ENCODE measurements at regions not wholly inside any gene's neighbourhood (a gene's known extent, or its start where the extent isn't known, plus 50 kb on each side); places are given as distances from the start of the nearest gene placed in this dataset.
"Not testable (repeated sequence)": the region's sequence is repeated elsewhere in the genome, so short reads cannot be mapped to it uniquely, and the experiment has no call there.

GRCh38 chr5:34188001-34188822, 145.2 kb upstream of the C1QTNF3 start:
- DNase-seq (ENCODE audit: low read depth in 2 of 2): peak in 1 of 2 donors; percentile 69

GRCh38 chr5:34189246-34189645, 146.2 kb upstream of the C1QTNF3 start:
- DNase-seq (ENCODE audit: low read depth in 2 of 2): not testable (repeated sequence)

DNA sequence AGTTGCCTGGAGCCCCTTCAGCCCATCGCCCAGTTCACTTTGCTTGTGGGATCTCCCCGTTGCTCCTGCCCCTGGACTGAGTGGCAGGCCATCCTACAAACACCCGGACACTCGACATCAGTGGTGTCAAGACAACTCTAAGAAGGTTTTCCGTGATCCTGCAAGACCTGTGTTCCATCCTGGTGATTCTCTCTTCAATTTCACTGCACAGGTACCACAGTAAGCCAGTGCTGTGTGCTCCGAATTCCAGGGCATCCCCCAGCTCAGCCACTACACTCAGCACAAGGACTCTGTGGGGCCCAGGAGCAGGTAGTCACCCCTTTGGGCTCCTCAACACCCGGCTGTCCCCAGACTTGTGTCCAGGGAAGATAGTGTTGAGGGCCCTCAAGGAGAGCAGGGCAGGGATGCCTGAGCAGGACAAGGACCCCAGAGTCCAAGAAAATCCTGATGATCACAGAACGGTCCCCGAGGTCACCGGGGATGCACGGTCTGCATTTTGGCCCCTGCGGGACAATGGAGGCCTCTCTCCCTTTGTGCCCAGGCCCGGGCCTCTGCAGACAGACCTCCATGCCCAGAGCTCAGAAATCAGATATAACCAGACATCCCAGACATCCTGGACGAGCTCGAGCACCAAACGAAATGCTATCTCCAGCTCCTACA, 146.9 kb upstream of the C1QTNF3 start:
- peak in 1 of 2 donors; percentile 7 for DNase-seq (ENCODE audit: low read depth in 2 of 2)

- DNase-seq (ENCODE audit: low read depth in 2 of 2): peak in 1 of 2 donors; percentile 1
Measured at GRCh38 chr5:34190466-34190865, 147.5 kb upstream of the C1QTNF3 start.

GRCh38 chr5:34191279-34191744, 148.3 kb upstream of the C1QTNF3 start:
- peak in 1 of 2 donors; percentile 0 for DNase-seq (ENCODE audit: low read depth in 2 of 2)

GRCh38 chr5:34192064-34192922, 149.3 kb upstream of the C1QTNF3 start:
- DNase-seq (ENCODE audit: low read depth in 2 of 2): peak in 1 of 2 donors; percentile 2

DNA sequence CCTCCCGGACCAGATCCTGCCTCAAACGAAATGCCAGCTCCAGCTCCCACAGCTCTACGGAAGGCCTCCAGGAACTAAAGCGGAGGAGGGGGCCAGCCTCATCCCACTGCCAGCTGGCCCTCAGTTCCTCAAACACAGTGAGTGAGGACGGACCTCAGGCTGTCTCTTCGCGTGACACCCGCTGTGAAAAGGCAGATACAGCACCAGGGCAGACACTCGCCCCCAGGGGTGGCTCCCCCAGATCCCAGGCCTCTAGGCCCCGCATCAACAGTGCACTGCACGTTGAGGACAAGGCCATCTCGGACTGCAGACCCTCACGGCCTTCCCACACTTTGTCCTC, 149.9 kb upstream of the C1QTNF3 start:
- DNase-seq (ENCODE audit: low read depth in 2 of 2): not testable (repeated sequence)

GRCh38 chr5:34193297-34193696, 150.3 kb upstream of the C1QTNF3 start:
- DNase-seq (ENCODE audit: low read depth in 2 of 2): not testable (repeated sequence)

- peak in 1 of 2 donors; percentile 3 for DNase-seq (ENCODE audit: low read depth in 2 of 2)
Measured at GRCh38 chr5:34193804-34194203, 150.8 kb upstream of the C1QTNF3 start.

DNA sequence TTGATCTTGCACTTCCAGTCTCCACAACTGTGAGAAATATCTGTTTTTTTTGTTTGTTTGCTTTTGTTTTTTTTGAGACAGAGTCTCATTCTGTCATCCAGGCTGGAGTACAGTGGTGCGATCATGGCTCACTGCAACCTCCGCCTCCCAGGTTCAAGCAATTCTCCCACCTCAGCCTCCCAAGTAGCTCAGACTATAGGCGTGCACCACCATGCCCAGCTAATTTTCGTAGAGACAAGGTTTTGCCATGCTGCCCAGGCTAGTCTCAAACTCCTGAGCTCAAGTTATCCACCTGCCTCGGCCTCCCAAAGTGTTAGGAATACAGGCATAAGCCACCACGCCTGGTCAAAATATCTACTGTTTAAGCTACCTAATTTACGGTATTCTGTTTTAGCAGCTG, 153.1 kb upstream of the C1QTNF3 start:
- not testable (repeated sequence) for DNase-seq (ENCODE audit: low read depth in 2 of 2)

GRCh38 chr5:34205347-34205746, 162.3 kb upstream of the C1QTNF3 start:
- DNase-seq (ENCODE audit: low read depth in 2 of 2): not testable (repeated sequence)

GRCh38 chr5:34217386-34217785, 174.4 kb upstream of the C1QTNF3 start:
- DNase-seq (ENCODE audit: low read depth in 2 of 2): not testable (repeated sequence)

DNA sequence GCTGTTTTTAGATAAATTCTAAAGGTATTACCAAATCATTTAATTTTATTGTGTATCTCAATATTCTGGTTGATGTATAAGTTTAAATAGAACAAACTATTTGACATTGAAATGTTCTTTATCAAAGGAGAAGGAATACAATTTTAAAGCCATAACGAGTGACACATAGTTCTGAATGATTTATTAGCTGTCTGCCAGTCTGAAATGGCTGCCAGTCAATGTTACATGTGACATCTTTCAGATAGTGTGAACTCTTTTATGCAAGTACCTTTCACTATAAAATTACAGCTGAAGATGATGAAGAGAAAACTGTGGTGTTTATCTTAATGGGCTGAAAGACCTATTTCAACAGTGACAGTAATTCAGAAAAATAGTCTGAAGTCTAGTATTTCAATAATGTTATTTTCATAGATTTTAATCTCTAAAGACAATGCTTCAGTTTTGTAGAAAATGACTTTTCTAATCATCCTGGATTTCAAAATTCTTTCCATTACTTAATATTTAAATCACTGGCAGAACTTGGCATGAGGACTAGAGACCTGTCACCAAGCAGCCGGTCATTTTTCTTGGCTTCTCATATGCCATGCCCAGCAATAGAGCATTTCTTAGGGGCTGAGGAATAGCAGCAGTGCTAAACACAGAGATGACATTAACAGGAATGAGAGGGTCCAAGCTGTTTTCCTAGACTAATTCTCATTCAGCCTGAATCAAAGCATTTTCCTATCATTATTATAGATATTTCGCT, 178.5 kb upstream of the C1QTNF3 start:
- not testable (repeated sequence) for DNase-seq (ENCODE audit: low read depth in 2 of 2)

- DNase-seq (ENCODE audit: low read depth in 2 of 2): not testable (repeated sequence)
Measured at GRCh38 chr5:34223158-34223557, 180.1 kb upstream of the C1QTNF3 start.

DNA sequence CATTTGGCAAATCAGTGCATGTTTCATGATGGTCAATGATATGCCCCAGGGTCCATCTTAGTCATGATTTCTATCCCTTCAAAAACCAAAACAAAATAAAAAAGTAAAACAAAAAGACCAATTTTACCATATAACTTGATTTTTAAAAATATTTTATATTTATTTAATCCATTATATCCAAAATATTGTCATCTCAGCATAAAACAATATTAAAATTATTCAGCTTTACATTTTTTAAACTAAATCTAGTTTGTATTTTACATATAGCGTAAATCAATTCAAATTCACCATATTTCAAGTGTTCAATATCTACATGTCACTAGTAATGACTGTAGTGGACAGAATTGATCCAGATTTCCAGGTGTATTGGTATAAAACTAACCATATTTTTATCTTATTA, 187.4 kb upstream of the C1QTNF3 start:
- DNase-seq (ENCODE audit: low read depth in 2 of 2): not testable (repeated sequence)

DNA sequence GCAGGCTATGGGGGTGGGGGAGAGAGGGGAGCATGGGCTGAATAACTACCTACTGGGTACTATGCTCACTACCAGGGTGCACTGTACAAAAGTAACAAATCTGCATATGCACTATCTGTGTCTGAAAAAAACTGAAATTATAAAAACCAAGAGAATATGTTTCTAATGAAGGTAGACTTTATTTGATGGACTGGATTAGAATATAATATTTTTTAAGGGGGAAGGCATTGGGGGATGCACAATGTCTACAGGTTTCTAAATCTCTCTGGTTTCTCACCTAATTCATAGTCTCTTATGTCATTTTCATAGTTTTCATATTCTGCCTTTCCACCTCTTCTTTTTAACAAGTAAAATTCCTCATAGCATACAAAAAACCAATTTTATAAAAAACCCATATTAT, 200.8 kb upstream of the C1QTNF3 start:
- DNase-seq (ENCODE audit: low read depth in 2 of 2): not testable (repeated sequence)

DNA sequence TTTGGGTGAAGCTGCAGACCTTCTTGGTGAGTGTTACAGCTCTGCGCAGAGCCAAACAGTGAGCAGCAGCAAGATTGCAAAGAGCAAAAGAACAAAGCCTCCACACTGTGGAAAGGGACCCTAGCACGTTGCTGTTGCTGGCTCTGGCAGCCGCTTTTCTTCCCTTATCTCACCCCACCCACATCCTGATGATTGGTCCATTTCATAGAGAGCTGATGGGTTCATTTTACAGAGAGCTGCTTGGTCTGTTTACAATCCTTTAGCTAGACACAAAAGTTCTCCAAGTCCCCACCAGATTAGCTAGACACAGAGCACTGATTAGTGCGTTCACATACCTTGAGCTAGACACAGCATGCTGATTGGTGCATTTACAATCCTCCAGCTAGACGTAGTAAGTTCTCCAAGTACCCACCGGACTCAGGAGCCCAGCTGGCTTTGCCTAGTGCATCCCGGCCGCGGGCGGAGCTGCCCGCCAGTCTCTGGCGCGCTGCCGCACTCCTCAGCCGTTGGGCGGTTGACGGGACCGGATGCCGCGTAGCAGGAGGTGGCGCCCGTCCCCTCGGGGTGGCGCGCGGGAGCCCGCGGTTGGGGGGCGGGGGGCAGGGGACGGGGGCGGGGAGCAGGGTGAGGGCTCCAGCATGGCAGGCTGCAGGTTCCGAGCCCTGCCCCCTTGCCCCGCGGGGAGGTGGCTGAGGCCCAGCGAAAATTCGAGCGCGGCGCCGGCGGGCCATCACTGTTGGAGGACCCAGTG, 201.4 kb upstream of the C1QTNF3 start:
- peak; percentile 15 to 72 for DNase-seq (ENCODE audit: low read depth in 2 of 2)

- peak in 1 of 2 donors; percentile 17 for DNase-seq (ENCODE audit: low read depth in 2 of 2)
Measured at GRCh38 chr5:34245032-34245394, 202.0 kb upstream of the C1QTNF3 start.

GRCh38 chr5:34245813-34246212, 202.8 kb upstream of the C1QTNF3 start:
- DNase-seq (ENCODE audit: low read depth in 2 of 2): peak; percentile 15 to 33

GRCh38 chr5:34258598-34258997, 215.6 kb upstream of the C1QTNF3 start:
- DNase-seq (ENCODE audit: low read depth in 2 of 2): not testable (repeated sequence)

Measured in dermis microvascular lymphatic vessel endothelial cell (primary cell).